AG20443 (cell line): ENCODE measurements at regions not wholly inside any gene's neighbourhood (a gene's known extent, or its start where the extent isn't known, plus 50 kb on each side); places are given as distances from the start of the nearest gene placed in this dataset.

Experiments used
- DNase-seq: peaks from one replicate; pipeline ENCODE4 v3.0.0; 2012; ENCODE audit warnings: low spot score, mixed read lengths

DNA sequence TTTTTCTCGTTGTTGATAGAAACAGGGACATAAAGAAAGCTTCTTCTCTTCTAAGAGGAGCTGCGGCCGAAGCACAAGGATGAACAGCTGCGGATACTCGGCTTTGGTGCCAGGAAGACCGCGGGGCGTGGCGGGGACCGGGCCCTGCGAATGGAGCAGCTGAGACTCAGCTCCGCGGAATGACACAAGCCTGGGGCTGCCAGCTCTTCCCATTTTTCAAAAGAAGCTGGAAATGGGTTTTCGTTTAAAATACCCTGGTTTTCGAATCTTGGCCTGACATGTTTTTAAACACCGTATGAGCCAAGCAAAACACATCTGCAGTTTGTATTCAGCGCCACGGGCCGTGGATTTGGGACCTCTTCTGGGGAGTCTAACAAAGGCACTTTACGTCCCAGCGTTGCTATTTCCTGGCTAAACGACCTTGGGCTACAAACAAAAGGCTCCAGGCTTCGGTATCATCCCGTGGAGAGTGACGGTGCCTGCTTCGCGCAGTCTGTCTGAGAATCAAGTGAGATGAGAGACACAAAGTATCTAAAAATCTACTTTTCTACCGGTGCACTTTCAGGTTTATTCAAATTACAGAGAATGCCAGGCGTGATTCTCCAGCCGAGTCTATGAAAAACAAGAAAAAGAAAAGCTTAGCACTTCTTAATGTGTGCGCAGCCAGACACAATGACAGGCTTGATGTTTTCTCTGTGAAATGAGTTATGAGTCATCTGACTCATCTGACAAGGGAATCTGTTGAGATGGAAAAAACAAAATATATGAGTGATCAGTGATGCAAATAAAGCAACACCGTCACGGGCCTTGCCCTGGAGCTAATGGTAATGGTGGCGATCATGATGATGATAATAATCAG is 114.0 kb upstream of the TMEM132D start:
- no peak for DNase-seq

DNA sequence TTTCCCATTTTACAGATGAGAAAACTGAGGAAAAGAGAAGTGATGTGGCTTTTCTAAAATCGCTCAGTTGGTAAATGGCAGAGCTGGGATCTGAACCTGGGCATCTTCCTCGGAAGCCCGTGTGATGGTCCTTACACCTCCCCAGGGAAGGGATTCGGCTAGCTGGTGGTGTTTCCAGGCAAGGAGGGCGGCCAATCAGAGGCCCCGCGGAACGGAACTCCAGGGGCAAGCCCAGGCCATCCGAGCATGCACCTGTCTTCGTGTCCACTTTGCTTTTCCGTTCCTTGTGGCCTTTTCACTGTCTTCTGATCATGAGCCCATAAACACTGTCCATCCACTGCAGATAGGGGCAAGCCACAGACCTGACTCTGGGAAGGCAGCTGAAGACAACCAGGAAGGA is 114.8 kb upstream of the TMEM132D start:
- no peak for DNase-seq

DNA sequence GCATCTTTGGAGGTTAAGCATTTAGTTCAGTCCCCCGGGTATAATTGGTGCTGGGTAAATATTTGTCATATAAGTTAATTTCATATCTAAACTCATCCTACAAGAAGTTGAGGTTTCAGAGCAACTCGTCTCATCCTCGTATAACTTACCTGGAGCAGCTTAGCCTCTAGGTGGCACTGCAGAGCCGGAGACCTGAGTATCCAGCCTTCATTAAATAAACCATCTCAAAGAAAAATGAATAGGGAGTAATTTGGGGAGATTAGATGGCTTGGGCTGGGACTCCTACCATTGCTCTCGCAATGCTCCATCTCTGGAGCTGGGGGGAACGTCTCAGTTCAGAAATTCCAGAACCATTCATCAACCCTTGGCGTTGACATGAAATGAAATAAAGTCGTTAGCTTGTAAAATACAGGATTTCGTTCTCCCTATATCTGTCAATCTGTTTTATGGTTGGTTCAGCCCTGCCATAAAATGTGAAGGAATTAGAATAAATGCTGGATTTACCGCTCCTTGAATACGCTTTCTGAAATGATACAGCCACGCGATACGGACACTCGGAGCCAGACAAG is 122.9 kb upstream of the TMEM132D start:
- DNase-seq, result no peak

DNA sequence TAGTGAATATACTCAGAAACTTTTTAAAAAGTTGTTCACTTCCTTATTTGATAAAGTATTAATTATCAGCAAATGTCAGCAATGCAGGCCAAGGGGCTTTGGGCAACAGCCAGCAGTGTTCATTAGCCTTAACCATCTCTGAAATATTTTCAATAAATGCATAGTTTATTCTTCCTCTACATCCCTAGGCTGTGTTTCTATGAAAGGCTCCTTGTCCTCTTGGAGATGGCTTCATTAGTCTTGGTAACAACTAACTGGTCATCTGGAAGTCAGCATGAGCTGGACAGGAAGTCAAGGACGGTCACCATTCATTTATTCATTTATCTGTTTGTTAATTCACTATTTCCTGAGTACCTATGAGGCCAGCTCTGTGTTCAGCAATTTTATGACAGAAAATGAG is 124.0 kb upstream of the TMEM132D start:
- no peak for DNase-seq

DNA sequence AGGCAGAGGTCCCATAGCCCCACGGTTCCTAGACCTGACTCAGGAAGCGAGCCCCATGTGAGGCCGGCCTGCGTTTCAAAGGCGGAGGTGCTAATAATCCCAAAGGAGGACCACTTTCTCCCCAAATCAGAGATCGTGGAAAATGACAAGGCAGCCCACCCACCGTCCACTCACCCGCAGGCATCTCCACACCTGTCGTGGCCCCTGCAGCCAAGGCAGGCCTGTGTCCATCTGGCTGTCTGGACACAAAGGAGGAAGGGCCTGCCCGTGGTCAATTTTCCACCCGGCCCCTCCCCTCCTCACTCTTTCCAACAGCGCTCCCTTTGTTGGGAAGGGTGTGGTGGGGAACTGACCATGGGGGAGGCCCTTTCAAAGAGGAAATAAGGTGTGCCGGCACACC is 125.3 kb upstream of the TMEM132D start:
- DNase-seq, result no peak

DNA sequence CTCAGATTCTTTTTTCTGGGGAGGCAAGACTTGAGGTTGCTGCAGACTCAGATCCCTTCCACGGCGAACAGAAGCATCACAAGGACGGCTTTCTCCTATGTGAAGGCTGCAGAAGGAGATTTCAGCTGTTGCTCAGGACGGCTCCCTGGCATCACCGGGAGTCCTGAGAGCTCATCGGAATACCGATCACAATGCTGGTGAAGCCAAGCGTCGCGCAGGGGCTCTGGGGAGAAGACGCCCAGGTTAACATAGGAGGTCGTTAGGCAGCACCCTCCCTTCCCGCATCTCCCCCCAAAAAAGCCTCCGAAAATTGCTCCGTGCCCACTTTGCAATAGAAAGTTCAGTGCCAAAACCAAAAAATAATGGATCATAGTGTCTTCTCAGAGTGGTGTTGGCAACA is 127.2 kb upstream of the TMEM132D start:
- no peak for DNase-seq

DNA sequence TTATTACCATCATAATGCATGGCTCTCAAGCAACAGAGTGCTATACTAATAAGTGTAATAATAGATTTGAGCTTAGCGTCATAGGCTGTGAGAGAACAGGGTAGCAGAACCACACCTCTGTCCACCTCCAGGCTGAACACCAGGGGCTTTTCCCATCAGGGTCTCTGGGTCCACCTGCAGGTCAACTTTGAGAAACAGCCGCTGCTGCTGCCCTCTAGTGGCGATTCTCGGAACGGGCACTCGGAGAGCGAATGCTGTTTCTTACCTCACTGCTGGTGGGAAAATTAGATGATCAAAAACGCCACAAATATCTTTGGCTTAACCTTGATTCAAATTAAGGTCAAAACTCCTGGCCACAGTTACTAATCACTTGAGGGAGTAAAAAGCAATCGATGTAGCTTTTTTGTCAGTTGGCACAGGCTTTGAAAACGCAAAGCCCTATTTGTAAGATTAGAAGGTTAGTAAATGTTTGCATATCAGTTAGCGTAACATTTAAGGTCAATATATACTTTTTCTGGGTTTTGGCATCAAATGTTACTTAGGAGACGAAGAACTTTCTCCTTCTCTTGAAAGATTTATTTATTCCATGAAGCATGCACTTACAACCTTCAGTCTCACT is 127.9 kb upstream of the TMEM132D start:
- peak; percentile 62 for DNase-seq

DNA sequence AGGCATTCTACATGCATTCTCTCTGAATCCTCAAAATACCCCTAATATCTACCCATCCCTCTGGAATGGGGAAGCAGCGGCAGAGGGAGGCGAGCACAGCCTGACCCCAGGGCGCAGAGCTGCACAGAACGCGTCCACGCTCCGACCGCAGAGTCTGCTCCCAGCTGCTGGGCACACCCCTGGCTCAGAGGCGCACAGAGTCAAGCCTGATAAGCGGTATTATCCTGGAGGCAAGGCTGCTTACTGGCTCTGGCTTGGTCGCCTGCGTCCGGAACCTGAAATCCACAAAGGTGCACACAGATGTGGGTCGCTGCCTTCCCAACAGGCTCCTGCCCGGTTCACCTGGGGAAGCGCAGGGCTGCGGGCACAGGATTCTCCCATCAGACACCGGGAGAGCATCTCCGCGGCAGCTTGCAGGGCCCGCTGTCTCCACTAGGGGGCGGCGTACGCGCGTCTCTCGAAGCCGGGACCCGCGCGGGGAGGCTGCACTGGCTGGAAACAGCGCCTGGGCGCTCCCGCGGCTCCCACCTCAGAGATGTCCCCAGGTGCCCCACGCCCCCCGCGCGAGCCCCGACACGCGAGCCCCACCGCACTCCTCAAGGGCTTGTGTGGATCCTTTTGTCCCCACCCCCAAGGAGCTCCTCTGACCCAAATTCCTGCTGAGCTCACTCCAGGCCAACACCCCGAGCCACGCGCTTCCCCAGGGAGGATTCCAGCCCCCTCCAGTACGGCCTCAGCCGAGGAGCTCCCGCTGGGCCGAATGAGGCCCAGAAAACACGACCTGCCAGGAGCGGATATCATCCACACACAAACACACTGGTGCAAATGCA is 120.1 kb upstream of the FZD10 start:
- DNase-seq, result peak; percentile 24

DNA sequence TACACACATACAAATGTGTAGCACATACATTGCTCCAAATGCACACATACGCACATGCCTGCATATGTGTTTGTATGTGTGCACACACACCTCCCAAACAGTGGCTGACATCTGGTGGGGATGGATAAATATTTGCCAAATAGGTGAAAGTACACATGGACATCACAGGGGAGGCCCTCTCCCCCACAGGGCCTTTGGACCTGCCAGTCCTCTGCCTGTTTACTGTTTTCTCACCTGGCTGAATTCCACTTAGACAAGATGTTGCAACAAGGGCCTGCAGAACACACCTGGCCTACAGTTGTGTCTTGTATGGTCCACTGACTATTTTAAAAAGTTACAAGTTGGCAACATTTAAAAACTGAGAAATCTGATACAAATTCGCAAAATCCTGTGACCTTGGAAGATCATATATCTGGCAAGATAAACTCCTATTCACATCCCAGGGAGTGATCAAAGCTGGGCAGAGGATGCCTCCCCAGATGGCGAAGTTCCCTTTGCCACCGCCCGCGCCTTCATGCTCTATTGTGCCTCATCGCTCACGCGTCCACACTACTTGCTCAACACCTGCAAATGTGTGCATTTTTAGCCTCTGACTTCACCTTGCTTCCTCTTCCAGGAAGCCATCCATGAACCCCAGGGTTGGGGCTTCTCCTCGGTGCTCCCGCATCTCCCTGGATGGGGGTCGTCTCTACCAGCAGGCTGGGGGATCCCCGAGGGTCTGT is 118.4 kb upstream of the FZD10 start:
- no peak for DNase-seq

DNA sequence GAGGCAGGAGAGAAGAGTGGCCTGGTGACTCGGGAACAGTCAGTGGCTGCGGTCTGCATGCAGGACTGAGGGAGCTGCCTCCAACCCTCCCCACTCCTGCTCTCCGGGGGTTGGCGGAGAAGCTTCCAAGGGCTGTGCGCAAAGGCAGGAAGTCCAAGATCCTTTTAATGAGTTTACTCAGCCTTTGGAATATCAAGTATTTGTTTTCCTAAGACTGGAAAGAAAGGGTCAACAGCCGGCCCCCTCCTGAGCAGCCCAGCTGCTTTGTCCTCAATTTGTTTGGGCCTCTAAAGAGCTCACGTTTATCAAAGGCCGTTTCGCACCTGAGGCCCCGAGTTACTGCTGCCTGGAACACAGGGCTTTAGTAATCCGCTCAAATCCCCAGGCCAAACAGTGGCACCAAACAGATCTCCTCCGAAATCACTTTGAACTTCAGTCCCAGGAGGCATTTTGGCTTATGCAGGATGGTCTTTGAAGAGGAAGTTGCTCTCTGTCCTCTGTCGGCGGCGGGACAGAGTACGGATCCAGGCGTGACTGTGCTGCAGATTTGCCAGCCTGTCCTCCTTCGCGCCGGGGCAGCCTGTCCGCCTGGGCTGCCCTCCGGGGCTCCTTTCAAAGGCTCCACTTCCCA is 117.2 kb upstream of the FZD10 start:
- no peak for DNase-seq

DNA sequence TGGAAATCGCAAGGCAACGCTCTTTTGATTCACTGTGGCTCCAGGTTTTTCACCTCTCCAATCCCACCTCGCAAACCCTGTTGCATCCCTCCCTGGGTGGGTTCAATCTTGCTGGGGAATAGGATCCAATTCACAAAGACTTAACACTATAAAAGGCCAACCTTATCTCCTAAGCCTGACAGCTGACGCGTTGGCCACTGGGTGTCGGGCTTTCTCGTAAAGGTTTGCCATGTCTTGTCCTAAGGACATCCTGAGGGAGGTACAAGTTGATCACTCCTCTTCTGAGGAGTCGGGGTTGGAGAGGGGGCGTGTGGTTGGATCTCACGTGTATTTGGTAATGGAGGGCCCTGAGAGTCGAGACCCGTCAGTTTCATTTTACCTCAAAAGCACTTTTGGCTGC is 112.6 kb upstream of the FZD10 start:
- no peak for DNase-seq

DNA sequence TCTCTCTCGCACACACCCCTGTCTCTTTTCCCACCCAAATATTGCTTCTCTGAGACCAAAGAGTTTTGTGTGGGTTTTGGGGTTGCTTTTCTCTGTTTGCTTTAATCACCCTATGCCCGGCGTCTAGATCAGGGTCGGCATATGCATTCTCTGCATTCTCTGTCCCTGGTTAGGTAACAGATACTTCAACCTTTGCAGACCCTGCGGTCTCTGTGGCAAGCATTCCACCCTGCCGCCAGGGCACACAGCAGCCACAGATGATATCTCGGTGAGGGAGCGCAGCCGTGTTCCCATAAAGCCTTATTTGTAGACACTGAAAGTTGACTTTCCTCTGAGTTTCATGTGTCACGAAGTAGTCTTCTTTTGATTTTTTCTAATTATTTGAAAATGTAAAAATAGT is 110.4 kb upstream of the FZD10 start:
- DNase-seq, result no peak

DNA sequence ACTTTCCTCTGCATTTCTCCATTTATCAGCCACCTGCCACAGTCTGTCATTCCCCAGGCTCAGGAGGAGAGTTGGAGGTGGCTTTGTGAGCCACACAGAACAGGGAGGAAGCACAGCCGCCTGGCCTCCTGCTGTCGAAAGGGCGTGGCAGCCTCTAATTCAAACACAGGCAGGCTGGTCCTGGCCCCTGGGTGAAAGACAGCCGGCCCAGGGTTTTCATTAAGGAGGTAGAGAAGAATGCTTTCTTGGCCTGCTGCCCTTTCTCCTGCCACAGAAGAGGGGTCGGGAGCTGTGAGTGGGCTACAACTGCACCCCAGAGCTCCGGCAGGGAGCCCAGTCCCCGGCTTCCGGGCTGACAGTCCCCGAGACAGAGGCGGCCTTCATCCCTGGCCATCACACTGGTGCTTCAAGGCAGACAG is 108.6 kb upstream of the FZD10 start:
- no peak for DNase-seq

DNA sequence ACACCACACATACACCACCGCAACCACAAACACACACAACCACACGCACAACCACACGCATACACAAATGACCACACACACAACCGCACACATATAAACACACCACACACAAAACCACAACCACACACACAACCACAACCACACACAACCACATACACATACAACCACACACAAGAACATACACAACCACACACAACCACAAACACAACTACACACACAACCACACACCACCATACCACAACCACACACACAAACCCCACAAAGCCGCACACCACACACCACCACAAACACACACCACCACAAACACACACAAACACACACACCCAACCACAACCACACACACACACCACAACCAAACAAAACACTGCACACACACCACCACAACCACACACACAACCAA is 107.5 kb upstream of the FZD10 start:
- DNase-seq, result no peak

DNA sequence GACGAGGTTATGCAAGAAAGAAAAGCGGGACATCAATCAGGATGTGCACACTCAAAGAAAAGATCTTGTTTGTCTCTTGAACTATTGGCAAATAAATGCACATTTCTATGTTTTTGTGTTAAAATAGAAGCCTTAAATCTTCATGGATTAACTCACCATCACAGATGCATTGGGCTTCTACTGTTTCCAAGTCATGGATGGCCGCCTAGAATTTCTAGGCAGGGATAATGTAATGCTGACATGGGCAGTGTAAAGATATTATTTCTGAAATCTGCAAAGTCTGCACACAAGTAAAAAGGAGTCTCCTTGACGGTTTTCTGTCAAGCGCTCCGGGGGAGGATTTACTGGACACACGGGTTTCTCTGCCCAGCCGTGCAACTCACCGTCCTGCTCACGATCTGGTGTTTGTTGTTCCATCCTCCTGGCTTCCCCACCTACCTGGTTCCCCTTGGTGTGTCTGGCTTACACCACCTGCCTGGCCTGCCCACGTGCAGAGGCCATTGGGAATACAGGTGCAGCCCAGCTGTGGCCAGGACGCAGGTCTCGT is 103.3 kb upstream of the FZD10 start:
- DNase-seq, result no peak

DNA sequence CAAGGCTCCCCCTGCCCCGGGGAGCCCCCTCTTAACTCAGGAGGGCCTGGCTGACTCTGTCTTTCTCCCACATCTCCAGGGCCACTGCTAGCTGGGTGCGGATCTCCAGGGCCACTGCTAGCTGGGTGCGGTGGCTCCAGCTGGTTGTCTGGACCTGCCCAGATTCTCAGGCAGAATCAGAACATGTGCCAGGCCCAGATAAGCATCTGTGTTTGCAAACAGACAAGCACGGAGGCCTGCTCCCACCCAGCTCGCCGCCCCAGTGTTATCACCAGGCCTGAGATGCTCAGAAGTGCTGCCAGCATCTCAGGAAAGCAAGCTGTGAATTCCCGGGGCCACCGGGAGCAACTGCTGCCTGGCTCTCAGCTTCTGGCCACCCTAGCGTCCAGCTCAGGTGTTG is 98.4 kb upstream of the FZD10 start:
- no peak for DNase-seq

DNA sequence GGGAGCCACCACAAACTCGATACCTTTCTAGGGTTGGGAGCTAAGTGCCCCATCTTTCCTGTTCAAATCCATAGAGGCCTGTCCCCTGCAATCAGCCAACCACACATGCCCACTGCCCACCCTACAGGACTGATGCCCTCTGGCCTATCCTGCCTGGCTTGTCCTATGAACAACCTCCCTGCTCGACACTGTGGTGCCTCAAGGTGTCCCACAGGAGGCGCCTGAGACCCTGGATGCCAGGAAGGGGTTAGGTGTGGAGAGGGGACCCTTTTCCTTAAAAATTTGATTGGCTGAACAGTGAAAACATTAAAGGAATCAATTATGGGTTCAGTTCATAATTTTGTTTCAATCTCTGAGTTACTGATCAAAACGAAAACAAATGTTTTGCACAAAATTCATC is 97.3 kb upstream of the FZD10 start:
- no peak for DNase-seq

DNA sequence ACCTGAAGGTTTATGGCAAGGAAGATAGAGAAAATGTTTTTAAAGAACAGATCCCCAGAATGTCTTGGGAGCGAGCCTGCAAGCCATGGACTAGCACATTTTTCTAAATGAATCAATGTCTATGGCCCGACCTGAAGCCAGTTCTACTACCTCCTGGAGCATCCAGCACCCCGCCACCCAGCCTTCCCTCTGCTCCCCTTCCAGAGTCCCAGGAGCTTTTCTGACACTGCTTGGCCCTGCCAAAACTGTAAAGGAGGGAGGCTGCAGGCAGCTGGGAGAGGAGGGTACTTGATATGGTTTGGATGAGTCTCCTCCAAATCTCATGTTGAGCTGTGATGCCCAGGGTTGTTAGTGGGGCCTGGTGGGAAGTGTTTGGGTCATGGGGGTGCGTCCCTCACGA is 95.5 kb upstream of the FZD10 start:
- DNase-seq, result no peak

DNA sequence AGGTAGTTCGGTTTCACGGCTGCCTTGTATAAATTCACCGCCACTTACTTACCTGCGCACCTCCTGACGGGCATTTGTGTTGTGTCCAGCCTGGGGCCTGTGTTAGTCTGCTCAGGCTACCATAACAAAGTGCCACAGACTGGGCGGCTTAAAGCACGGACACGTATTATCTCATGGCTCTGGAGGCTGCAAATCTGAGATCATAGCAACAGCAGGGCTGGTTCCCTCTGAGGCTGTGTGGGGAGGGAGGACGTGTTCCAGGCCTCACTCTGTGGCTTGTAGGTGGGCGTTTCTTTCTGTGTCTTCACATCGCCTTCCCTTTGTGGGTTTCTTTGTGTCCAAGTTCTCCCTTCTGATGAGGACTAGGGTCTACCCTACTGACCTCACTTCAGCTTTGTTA is 93.5 kb upstream of the FZD10 start:
- DNase-seq, result no peak

DNA sequence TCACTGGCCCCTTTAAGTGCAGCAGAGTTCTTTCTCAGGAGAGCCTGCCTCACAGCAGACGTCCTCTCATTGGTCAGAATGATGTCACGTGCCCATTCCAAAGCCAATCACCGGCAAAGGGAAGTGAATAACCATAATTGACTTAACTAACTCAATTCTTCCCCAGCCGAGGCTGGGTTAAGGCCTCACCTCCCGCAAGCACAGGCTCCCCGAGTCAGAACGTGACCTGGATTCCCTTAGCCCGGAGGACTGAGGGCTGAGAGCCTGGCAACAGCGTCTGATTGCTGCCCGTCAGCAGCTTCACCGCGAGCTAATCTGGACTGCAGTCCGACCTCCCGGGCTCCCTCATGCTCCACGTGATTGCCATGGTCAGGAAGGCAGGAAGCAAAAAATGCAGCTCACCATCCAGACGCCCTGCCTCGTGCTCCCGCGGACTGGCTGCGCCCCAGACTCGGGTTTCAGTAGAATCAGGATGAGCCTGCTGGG is 92.1 kb upstream of the FZD10 start:
- DNase-seq, result no peak

DNA sequence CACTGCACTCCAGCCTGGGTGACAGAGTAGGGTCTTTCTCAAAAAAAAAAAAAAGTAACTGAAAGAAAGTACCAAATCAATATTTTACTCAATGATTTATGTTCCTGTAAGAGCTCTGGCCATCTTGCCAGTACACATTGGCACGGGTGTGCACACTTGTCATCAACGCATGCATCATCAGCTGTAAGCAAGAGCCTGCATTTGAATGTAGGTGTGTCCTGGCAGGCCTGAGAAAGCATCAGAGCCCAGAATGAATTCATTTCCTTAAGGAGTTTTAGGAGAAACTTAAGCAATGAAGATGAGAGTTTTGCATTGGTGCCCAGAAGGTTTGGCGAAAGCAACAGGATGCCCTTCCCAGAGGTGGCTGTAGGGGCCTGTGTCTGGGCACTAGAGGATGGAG is 88.5 kb upstream of the FZD10 start:
- DNase-seq, result no peak
